GM12878 (cell line): ENCODE measurements at regions not wholly inside any gene's neighbourhood (a gene's known extent, or its start where the extent isn't known, plus 50 kb on each side); places are given as distances from the start of the nearest gene placed in this dataset.

Experiments used
- ATAC-seq: fragments of 200-7000 bp; cut with Tn5 transposase; 3 replicates; pipeline ENCODE4 v1.9.1; 2020; ENCODE audit warnings: mild to moderate bottlenecking, moderate library complexity
- BruUV-seq: library from RNA; stranded (reverse); fragments of 400-500 nt; replicated peaks from 2 replicates; lab custom pipeline; 2021; lab: Mats Ljungman, UMichigan
- CTCF ChIA-PET: fragments of 300-600 bp; sonication (Branson Sonifier 250); formaldehyde crosslinking; extraction: SDS; loops from one replicate; lab custom pipeline; 2021; ENCODE audit warnings: inconsistent platforms; lab: Yijun Ruan, JAX
- POLR2A ChIA-PET: fragments of 350-600 bp; formaldehyde crosslinking; extraction: SDS; loops from one replicate; lab custom pipeline; 2021; ENCODE audit warnings: inconsistent platforms; lab: Charles Lee
- RAD21 ChIA-PET: fragments of 300-600 bp; sonication (Branson Sonifier 250); formaldehyde crosslinking; loops from one replicate; lab custom pipeline; 2023; ENCODE audit warnings: antibody characterized with exemption; ENCODE audit not compliant: unreplicated experiment; lab: Charles Lee
- SMC1A ChIA-PET: fragments of 300-600 bp; sonication (Branson Sonifier 250); formaldehyde crosslinking; loops from one replicate; lab custom pipeline; 2023; ENCODE audit not compliant: unreplicated experiment, uncharacterized antibody; lab: Charles Lee
- DNase-seq: peaks from one replicate; pipeline ENCODE4 v3.0.0-alpha.2; 2011; ENCODE audit warnings: low read depth, low spot score
- FAIRE-seq: peaks from 3 replicates; lab custom pipeline; 2011; peaks lifted over from hg19 to GRCh38; lab: Jason Lieb, UNC
- H2AFZ ChIP-seq: 2 replicates; pipeline ENCODE4 v1.6.0; 2011; ENCODE audit warnings: low read depth, low read length, control low read depth; ENCODE audit not compliant: control insufficient read depth
- H3K27ac ChIP-seq: 2 replicates; pipeline ENCODE4 v1.5.1; 2011; ENCODE audit warnings: control low read depth; ENCODE audit not compliant: control insufficient read depth, insufficient read depth
- H3K27me3 ChIP-seq, 2 experiments: replicated peaks in 1 of 2; 2 replicates each; pipeline versions ENCODE4 v1.6.0 to v1.6.1; 2011; ENCODE audit warnings: low read length in 1 of 2; ENCODE audit not compliant: control insufficient read depth in 2 of 2, insufficient read depth in 2 of 2
- H3K36me3 ChIP-seq, 2 experiments: 2 replicates each; pipeline ENCODE4 v1.5.1; 2011; ENCODE audit warnings: low read length in 1 of 2; ENCODE audit not compliant: control insufficient read depth in 2 of 2, insufficient read depth in 2 of 2
- H3K4me1 ChIP-seq: 2 replicates; pipeline ENCODE4 v1.6.1; 2011; ENCODE audit warnings: mild to moderate bottlenecking, low read length, moderate library complexity, mixed read lengths; ENCODE audit not compliant: control insufficient read depth, insufficient read depth
- H3K4me2 ChIP-seq: 2 replicates; pipeline ENCODE4 v1.6.0; 2011; ENCODE audit warnings: control low read depth; ENCODE audit not compliant: control insufficient read depth, insufficient read depth
- H3K4me3 ChIP-seq: fragments of 200-600 bp; sonication (generic); 2 replicates; pipeline ENCODE4 v1.5.1; 2016
- H3K79me2 ChIP-seq: 2 replicates; pipeline ENCODE4 v1.6.0; 2011; ENCODE audit warnings: low read length; ENCODE audit not compliant: control insufficient read depth, insufficient read depth
- H3K9ac ChIP-seq: 2 replicates; pipeline ENCODE4 v1.8.0; 2011; ENCODE audit warnings: low read length, control low read depth, mixed read lengths; ENCODE audit not compliant: control insufficient read depth, insufficient read depth
- H3K9me3 ChIP-seq: replicated peaks from 3 replicates; pipeline ENCODE4 v1.5.1; 2011; ENCODE audit warnings: mild to moderate bottlenecking, low read length; ENCODE audit not compliant: control insufficient read depth, insufficient read depth
- H4K20me1 ChIP-seq: 2 replicates; pipeline ENCODE4 v1.6.0; 2011; ENCODE audit not compliant: control insufficient read depth, insufficient read depth
- CBX3 ChIP-seq: fragments of 200-600 bp; sonication (generic); IDR thresholded peaks from 2 replicates; pipeline ENCODE4 v1.6.1; 2016; ENCODE audit warnings: low read depth, borderline replicate concordance
- EED ChIP-seq: sonication (generic); IDR thresholded peaks from 2 replicates; pipeline ENCODE4 v1.6.1; 2016; ENCODE audit warnings: antibody characterized with exemption, low read depth
- EP300 ChIP-seq, 2 experiments: fragments of 150-350 bp in 1 of 2; IDR thresholded peaks; 2 replicates each; pipeline ENCODE4 v1.6.1; 2011 to 2012; ENCODE audit warnings: low read depth in 2 of 2, low read length in 2 of 2, borderline replicate concordance in 1 of 2, improper control_type of control experiment in 1 of 2, inconsistent platforms in 1 of 2; ENCODE audit not compliant: control insufficient read depth in 1 of 2
- MAX ChIP-seq: IDR thresholded peaks from 2 replicates; pipeline ENCODE4 v1.6.1; 2012; ENCODE audit warnings: low read depth, low read length, improper control_type of control experiment
- MEF2B ChIP-seq: fragments of 450-650 bp; IDR thresholded peaks from 2 replicates; pipeline ENCODE4 v1.6.1; 2018; ENCODE audit warnings: mild to moderate bottlenecking, moderate library complexity; ENCODE audit not compliant: partially characterized antibody, poor library complexity, severe bottlenecking
- MLLT1 ChIP-seq: fragments of 450-650 bp; IDR thresholded peaks from 2 replicates; pipeline ENCODE4 v1.6.1; 2016; ENCODE audit warnings: mild to moderate bottlenecking
- MTA2 ChIP-seq: fragments of 450-650 bp; IDR thresholded peaks from 2 replicates; pipeline ENCODE4 v1.6.1; 2016; ENCODE audit warnings: low read depth, mild to moderate bottlenecking, moderate library complexity
- MYC ChIP-seq: IDR thresholded peaks from 2 replicates; pipeline ENCODE4 v1.6.1; 2011; ENCODE audit warnings: mild to moderate bottlenecking, low read length, moderate library complexity, inconsistent platforms; ENCODE audit not compliant: insufficient read depth, insufficient replicate concordance, insufficient read length, severe bottlenecking
- PKNOX1 ChIP-seq: fragments of 450-650 bp; IDR thresholded peaks from 2 replicates; pipeline ENCODE4 v1.6.1; 2016; ENCODE audit warnings: mild to moderate bottlenecking
- SMAD1 ChIP-seq: fragments of 450-650 bp; IDR thresholded peaks from 2 replicates; pipeline ENCODE4 v1.6.1; 2018; ENCODE audit warnings: mild to moderate bottlenecking, low read depth; ENCODE audit not compliant: partially characterized antibody
- SMAD5 ChIP-seq: IDR thresholded peaks from 2 replicates; pipeline ENCODE4 v1.6.1; 2016; ENCODE audit warnings: antibody characterized with exemption, low read depth
- SMC3 ChIP-seq: IDR thresholded peaks from 2 replicates; pipeline ENCODE4 v1.6.1; 2011; ENCODE audit warnings: low read length, improper control_type of control experiment, borderline replicate concordance
- SREBF2 ChIP-seq: IDR thresholded peaks from 2 replicates; pipeline ENCODE4 v1.6.1; 2012; ENCODE audit warnings: mild to moderate bottlenecking, low read length
- TCF7 ChIP-seq: IDR thresholded peaks from 2 replicates; pipeline ENCODE4 v1.6.1; 2014; ENCODE audit warnings: antibody characterized with exemption, borderline replicate concordance
- WGBS: methylation state at CpG from one replicate; pipeline ENCODE4 v1.1.6; 2016; ENCODE audit warnings: low lambda C conversion rate; ENCODE audit not compliant: insufficient replicate concordance, insufficient coverage; ENCODE audit errors: missing lambda C conversion rate; 5-methylcytosine and 5-hydroxymethylcytosine counted together
- in situ Hi-C: fragments of 300-500 bp; cut with MboI; formaldehyde crosslinking; loops from 9 replicates; pipeline ENCODE4 v1.14.3; 2018; ENCODE audit warnings: mixed read lengths
- intact Hi-C: fragments of 100-400 bp; cut with micrococcal nuclease; formaldehyde crosslinking; loops from one replicate; pipeline ENCODE4 v1.14.2; 2022; ENCODE audit not compliant: unreplicated experiment

- ATAC-seq (no peak), FAIRE-seq (no peak), DNase-seq (no peak)
- Histone ChIP-seq H3K9ac (no peak overlapping the region), H3K4me1 (no peaks in the 10 kb centered on the region), H3K27ac (no peak overlapping the region), H3K4me3 (no peak overlapping the region), H4K20me1 (no peaks in the 10 kb centered on the region), H3K79me2 (no peaks in the 10 kb centered on the region), H3K27me3 (0 out of 4 replicates have a peak, but pooled peaks cover 0 to 2% of the 10 kb centered on the region in 2 experiments), H2AFZ (no peak overlapping the region), H3K4me2 (no peak overlapping the region), H3K36me3 (no peaks in the 10 kb centered on the region), H3K9me3 (no peaks in the 10 kb centered on the region)
- ChIA-PET POLR2A (no interaction called here), CTCF (no interaction called here), RAD21 (no interaction called here), SMC1A (interaction anchor here (1.5 kb wide), 1 partner anchor 87 kb away, joined by 4 read pairs; no protein-coding TSS in a partner anchor)
- in situ Hi-C loops, result no loop called here
- TF ChIP-seq TCF7 (no peak), MAX (no peak), MLLT1 (no peak), PKNOX1 (no peak), MYC (no peak), SMAD1 (no peak), MTA2 (no peak), EED (no peak), EP300 (IDR thresholded peaks at IDR 0.05; ENCODE audit: borderline replicate concordance in 1 of 2, control insufficient read depth in 1 of 2, low read depth in 2 of 2, low read length in 2 of 2) (no peak), SREBF2 (no peak), SMAD5 (no peak), SMC3 (no peak), CBX3 (no peak), MEF2B (no peak)
- 23% methylated on average over 8 of the region's 8 CpGs for WGBS
- intact Hi-C loops, result no loop called here
- no TSS peak for BruUV-seq
Measured at GRCh38 chr13:30024125-30024865, 173.9 kb upstream of the UBL3 start.
